Amniotic epithelial cell (primary cell): ENCODE measurements at regions not wholly inside any gene's neighbourhood (a gene's known extent, or its start where the extent isn't known, plus 50 kb on each side); places are given as distances from the start of the nearest gene placed in this dataset.
"Not testable (repeated sequence)": the region's sequence is repeated elsewhere in the genome, so short reads cannot be mapped to it uniquely, and the experiment has no call there.

Source experiments
- DNase-seq: peaks from one replicate; pipeline ENCODE4 v3.0.0-alpha.2; 2010; ENCODE audit warnings: low read depth

DNA sequence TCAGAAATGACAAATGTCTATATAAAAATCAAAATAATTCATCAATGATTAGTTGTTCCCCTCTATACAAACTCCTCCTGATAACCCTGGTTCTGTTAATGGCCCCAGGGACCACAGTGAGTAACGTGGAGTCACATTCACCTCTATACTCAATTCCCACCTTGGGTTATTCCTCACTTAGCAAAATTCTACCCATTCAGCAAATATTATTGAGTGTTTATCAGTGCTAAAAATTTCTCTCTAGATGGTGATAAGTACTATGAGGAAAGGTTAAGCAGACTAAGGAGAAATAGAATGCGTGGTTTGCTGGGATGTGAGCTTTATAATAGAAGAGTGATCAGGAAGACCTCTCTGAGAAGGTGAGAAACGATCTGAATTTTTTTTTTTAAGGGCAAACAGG is 1124.5 kb downstream of the BCL11A start:
- DNase-seq: no peak

DNA sequence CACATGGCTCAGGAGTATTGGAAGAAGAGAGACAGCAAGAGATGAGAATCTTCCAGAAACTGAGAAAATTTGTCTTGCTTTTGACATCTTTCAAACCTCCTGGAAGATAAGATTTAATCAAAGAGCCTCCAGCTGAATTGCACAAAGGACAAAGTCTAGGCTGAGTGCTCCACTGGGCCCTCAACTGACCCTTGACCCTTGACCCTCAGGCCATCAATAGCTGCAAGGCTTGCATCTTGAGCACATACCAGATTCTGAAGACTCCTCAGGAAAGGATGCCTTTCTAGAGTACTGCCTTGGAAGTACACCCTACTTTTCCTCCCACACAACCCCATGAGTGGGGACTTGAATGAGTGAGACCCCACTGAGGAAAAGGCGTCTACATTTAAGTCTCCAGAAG is 1125.5 kb downstream of the BCL11A start:
- DNase-seq: no peak

DNA sequence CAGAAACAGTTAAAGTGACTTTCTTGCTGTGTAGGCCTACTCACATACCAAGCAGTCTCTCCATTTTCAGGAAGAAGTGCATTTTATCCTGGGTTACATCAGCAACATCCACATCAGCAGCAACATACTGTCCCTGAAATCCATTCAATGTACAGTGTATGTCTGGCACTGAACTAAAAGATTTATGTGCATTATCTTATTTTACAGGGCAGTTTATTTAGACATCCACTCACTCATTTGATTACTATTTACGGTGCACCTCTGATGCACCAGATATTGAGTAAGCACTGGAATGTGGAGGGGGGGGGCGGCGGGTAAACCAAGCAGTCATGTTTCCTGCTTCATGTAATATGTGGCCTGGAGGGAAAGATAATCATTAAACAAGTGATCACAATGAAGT is 1128.2 kb downstream of the BCL11A start:
- DNase-seq: peak; percentile 1

DNA sequence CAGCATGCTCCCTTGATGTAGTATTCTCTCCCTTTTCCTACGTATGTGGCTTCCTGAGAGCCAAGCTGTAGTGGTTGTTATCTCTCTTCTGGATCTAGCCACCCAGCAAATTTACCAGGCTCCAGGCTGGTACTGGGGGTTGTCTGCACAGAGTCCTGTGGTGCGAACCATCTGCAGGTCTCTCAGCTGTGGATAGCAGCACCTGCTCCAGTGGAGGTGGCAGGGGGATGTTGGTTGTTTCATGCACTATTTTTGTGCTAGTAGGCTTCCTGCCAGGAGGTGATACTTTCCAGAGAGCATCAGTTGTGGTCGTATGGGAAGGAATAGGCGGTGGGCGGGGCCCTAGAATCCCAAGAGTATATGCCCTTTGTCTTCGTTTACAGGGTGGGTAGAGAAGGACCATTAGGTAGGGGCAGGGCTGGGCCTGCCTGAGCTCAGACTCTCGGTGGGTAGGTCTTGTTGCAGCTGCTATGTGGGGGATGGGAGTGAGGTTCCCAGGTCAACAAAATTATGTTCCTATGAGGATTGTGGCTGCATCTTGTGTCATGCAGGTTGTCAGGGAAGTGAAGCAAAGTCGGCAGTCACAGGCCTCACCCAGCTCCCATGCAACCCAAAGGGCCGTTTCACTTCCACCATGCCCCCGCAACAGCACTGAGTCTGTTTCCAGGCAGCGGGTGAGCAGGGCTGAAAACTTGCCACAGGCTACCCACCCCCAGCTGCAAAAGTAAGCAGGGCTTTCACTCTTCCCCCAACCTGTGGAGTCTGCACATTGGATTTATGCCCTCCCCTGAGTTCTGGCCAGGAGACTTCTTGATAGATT is 1139.5 kb downstream of the BCL11A start:
- no peak for DNase-seq

DNA sequence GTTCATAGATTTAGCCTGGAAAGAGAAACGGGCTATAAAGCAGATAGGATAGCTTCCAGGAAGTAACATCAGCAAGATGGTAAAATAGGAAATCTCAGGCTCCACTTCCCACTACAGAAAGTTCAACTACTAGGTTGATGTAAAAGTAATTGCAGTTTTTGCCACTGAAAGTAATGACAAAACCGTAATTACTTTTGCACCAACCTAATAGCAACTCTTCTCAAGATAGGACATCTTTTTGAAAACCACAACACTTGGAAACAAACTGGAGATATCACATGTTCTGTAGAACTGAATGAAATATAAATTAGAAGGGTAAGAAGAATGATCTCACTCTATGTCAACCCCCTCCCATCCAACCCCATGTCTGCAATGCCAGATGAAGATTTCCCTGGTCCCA is 1154.3 kb downstream of the BCL11A start:
- DNase-seq: no peak

DNA sequence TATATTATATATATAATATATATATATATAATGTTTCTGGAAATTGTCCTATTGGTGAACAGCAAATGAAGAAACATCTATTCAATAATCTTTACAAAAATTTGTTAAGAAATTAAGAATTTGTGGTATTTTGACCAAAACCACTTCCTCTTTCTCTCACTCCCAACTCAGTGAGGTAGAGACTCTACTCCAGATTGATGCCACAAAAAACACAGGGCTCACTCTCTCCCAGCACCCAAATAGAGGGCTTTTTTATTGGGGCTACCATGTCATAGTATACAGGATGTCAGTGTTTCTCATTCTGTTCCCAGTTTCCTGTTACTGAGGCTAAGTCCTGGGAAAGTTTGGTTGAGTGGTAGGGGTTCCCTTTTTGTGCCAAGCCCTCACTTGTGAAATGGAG is 1155.4 kb downstream of the BCL11A start:
- no peak for DNase-seq

DNA sequence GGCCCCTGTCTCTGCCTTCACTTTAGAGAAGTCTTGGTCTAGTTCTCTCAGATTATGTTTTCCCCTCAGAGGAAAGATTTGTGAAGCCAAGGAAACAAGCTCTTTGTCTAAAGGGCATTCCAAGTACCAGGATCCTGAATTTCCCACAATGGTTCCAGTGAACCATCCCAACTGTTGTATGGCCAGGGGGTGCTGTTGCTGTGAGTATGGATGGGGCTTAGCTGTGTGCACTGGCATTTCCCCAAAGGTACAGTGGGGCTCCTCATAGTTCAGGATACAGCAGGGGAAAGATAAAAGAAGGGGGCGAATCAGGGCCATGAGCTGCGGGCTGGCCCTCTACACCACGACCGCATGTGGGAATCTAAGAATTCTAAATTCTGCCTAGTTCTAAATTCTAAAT is 1154.0 kb upstream of the FANCL start:
- no peak for DNase-seq

DNA sequence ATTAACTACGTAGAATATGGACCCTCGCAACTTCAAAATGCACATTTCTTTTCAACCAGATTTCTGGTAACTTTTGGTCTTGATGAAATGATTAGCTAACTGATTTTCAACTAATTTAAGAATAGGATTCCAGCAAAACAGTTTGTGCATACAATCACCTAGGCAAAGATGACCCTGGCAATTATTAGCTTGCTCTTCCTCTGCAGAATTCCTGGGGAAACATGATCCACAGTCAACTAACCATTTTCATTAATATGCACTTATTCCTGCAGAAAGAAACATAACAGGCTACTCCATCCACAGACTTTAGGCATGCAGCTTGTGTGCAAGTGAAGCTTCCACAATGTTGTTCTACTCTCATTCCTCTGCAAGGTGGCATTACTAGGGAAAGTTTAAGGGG is 1150.8 kb upstream of the FANCL start:
- no peak for DNase-seq

DNA sequence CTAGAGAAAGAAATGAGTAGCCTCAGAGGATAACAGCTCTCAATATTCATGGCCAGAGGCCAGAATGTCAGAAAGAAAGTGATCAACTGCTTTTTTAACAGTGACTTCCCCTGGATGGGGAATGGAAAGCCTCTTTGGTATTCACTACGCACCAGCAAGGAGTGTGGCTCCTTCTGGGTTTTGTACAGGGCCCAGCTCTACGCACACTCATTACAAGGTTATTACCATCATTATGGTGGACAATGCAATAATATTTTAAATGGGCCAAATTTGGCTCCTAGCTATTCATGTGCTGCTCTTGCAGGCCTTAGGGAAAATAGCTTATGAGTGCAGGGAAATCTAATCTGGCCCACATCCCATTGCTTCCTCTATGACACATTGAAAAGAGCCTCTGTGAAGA is 1149.5 kb upstream of the FANCL start:
- DNase-seq: no peak

DNA sequence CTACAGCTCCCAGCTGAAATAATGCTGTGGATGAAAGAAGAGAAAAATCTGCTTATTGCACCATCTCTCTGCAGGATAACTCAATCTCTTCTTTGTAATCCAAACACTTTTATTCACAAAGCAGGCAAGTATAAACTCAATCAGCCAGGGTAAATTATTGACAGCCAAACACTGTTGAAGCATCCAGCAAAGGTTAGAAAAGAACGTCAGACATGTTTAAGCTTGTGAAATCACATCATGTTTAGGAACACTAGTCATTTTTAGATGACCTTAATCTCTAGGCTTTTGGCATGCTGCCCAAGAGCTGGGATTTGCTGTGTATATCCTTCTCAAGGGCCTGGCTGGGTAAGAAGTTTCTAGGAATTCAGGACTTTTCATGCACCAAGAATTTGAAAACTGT is 1148.1 kb upstream of the FANCL start:
- DNase-seq: peak; percentile 56

DNA sequence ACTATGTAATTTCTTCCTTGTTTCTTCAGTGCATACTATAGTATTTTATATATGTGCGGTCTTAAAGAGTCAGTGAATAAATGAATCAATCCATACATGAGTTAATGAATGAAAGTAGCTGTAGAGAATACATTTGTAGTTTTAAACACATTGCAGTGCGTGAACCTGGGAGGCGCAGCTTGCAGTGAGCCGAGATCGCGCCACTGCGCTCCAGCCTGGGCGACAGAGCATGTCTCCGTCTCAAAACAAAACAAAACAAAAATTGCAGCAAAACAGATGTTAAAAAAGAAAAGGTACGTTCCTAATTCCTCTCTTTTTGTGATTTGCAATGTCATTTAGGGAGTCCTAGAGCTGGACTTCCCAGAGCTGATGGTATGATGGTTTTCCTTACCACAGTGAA is 1144.8 kb upstream of the FANCL start:
- no peak for DNase-seq

DNA sequence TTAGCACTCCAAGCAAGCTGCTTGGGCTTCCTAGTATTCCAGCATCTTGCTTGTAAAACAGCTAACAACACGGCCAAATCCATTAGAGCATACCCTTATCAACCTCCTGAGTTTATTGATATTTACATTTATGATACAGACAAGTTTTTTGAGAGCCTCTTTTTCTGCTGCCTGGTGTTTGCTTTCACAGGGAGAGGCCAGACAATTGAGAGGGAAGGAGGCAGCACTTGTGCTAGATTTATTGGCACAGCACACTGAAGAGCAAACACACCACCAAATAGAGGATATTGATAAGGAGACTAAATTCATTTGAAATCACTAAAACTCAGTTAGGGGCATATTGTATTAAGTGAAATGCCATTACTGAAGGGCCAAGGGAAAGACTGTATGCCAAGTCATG is 1142.3 kb upstream of the FANCL start:
- DNase-seq: no peak

DNA sequence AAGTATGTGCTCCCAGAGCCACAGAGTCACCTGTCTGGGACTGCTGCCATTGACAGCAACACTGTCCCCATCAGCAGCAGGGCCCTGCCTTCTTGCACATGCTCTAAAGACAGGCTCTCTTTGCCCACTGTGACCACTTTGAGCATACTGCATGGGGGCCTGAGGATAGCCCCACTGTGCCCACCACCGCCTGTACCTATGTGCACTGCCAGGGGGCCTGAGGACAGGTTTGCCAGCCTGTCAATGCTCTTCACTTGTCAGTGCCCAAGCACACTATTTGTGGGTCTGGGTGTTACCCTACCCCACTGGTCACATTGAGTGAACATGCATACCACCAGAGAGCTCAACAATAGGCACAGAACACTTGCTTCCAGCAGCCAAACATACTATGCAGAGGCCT is 1137.0 kb upstream of the FANCL start:
- DNase-seq: no peak

DNA sequence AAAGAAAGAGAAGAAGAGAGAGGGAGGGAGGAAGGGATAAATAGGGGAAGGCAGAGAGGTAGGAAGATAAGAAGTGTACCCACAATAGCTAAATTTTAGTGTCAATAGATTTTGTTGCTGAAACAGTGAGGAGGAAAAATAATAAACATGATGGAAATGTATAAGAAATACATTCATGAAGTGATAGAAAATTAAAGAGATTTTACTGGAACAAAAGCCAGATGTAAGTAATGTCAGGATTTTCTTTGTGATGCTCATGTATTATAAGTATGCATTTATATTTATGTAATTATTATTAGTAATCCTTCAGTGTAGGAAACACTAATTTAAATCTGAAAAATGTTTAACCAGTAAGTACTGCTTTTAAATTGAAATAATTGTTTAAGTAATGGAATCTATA is 1125.2 kb upstream of the FANCL start:
- no peak for DNase-seq

DNA sequence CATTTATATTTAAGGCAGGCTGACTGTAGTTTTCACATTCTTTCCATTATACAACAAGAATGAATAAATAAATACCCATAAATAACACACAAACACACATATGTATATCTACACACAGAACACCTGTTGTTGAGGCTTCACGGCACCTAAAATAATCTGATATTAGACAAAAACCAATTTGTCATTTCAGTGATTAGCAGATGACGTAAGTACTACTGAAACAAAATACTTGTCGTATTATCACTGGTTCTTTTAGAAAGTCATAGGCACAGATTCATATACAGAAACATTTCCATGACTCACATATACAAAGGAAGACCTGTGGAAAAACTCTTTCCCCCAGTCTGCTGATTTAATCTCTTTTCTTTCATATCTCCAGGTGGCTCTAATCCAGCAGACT is 1113.4 kb upstream of the FANCL start:
- DNase-seq: no peak

DNA sequence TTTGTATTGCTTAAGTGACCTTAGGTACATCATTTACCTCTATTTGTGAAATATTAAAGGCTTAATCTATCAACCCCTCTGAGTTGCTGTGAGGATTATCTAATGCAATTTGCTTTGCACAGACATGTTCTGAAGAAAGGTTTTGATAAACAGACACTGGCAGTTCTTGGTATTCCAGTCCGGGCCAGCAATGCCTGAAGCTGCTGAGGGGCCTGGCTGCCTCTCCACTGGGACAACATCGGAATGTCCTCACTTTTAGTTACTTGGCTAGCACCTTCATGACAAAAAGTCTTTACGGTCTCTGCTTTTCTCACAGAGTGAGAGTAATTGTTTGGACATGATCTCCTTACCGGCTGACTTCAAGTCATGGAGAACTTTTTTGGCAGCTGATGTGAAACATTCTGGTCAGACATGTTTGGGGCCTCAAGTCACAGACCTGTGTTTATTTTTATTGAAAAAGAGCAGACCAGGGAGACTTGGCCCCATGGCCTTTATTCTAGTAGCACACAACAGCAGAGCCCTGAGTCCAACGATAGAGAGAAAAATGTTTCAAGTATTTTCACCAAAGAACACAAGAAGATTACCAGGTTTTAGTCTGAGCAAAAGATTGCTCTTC is 1112.3 kb upstream of the FANCL start:
- no peak for DNase-seq

DNA sequence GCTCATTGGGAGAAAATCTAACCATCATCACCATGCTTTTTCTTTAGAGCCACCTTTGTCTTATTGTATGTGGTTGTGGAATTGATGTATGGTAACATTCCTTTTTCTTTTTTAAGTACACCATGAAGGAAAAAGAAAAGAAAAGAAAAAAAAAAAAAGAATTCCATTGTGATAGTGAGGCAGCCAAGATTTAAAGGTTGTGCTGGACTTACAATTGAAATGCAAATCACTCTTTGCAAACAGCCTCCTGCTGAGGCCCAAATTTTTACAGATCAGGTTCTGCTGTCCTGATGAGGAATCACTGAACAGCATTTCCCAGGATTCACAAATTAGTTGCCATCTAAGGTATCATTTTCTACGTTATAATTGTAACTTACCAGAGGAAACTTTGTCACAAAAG is 1101.0 kb upstream of the FANCL start:
- DNase-seq: no peak

DNA sequence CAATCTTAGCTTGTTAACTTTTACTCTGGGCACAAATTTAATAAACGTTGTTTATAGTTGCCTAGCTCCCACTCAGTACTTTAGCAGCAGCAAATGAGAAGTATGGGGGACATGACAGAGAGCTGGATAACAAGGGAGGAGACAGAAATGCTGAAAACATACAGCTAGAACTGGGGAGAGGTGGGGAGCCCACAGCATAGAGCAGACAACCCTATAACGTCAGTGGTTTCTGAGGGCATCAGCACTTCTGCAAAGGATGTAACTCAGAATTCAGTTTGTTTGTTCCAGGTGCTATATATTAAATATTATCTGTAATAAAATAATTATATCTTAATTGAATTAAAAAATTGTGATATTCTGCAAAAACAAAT is 1098.7 kb upstream of the FANCL start:
- no peak for DNase-seq

DNA sequence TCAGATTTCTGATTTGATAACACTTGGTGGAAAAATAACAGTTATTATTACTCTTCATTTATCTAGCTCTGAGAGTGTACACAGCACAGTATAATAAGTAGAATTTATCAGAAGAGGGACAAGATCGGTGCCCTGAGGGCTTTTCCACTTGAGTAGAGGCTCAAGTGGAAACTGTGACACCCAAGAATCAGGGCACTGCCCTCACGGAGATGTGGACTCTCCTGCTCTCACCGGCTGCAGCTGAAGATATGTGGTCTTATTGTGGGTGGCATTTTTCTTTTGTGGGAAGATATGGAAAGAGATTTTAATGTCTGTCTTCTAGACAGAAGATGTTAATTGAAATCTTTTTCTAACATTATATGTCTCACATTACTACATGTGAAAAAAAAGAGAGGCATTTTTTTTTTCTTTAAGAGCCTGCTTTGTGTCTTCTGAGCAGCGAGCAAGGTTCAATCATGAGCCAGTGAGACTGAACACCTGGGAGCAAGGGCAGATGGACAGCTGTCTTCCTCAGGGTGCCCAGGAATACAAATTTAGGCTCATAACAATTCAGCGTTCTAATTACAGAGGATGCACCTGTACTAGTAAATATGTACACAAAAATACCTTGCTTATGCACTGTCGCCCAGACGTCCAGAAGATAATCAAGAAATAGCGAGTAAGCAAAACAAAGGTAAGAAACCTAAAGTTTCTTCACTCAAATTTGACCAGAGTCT is 1098.2 kb upstream of the FANCL start:
- DNase-seq: no peak

DNA sequence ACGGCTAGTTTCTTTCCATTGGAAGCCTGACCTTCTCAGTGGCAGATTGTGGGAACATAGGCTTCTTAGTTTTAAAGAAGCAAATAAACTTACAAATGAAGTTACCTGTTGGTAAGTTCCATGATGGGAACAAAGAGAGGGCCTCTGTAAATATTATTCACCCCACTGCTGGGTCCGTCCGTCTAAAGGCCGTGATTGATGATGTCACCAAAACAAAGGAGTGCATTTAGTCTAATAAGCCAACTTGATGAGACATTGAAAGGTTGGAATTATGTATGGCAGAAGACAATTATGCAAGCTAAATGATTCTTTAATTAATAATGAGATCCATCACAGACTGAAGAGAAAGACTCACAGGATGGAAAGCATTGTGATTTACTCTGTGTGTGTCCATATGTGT is 1091.9 kb upstream of the FANCL start:
- DNase-seq: no peak

DNA sequence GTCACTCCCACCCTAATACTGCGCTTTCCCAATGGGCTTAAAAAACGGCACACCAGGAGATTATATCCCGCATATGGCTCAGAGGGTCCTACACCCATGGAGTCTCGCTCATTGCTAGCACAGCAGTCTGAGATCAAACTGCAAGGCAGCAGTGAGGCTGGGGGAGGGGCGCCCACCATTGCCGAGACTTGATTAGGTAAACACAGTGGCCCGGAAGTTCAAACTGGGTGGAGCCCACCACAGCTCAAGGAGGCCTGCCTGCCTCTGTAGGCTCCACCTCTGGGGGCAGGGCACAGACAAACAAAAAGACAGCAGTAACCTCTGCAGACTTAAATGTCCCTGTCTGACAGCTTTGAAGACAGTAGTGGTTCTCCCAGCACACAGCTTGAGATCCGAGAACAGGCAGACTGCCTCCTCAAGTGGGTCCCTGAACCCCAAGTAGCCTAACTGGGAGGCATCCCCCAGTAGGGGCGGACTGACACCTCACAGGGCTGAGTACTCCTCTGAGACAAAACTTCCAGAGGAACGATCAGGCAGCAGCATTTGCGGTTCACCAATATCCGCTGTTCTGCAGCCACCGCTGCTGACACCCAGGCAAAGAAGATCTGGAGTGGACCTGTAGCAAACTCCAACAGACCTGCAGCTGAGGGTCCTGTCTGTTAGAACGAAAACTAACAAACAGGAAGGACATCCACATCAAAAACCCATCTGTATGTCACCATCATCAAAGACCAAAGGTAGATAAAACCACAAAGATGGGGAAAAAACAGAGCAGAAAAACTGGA is 1085.6 kb upstream of the FANCL start:
- DNase-seq: not testable (repeated sequence)

DNA sequence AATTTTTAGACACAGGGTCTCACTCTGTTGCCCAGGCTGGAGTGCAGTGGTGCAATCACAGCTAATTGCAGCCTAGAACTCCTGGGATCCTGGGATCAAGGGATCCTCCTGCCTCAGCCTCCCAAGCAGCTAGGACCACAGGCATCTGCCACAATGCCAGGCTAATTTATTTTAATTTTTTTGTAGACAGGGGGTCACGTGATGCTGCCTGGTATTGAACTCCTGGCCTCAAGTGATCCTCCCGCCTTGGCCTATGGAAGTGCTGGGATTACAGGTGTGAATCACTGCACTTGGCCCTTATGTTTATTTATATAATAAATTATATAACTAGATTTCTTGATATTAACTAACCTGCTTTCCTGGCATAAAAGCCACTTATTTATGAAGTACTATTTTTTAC is 1081.7 kb upstream of the FANCL start:
- no peak for DNase-seq

DNA sequence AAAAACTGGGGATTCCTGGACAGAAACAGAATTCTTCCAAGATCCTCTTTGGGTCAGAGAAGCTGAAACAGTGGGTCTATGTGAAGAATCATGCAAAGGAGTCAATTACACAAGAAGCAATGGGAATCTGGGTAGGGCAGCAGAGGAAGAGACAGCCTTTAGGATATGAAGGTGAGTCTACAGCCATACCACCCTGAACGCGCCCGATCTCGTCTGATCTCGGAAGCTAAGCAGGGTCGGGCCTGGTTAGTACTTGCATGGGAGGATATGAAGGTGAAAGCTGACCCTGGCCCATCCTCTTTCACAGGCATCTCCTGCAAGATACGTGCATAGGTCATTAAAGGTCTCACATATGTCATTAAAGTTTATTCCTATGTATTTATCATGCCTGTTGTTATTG is 1080.9 kb upstream of the FANCL start:
- DNase-seq: no peak
